GM21717 (cell line): ENCODE measurements at regions not wholly inside any gene's neighbourhood (a gene's known extent, or its start where the extent isn't known, plus 50 kb on each side); places are given as distances from the start of the nearest gene placed in this dataset.
A peak's percentile ranks its signal among the peaks of the same experiment; 100 is the strongest.
"Not testable (repeated sequence)": the region's sequence is repeated elsewhere in the genome, so short reads cannot be mapped to it uniquely, and the experiment has no call there.

Experiments used
- ATAC-seq: cut with Tn5 transposase; IDR thresholded peaks from one replicate; pipeline ENCODE4 v1.9.1; 2021; ENCODE audit warnings: mild to moderate bottlenecking, moderate library complexity; ENCODE audit not compliant: unreplicated experiment

DNA sequence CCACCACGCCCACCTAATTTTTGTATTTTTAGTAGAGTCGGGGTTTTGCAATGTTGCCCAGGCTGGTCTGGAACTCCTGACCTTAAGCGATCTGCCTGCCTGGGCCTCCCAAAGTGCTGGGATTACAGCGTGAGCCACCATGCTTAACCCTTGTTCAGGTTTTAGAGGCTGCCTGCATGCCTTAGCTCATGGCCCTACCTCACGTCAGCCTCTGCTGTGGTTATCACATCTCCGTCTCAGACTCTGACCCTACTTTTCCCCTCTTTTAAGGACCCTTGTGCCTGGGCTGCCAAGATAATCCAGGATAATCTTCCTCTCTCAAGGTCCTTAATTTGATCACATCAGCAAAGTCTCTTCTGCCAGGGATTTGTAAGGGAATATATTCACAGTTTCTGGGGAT is 98.2 kb upstream of the PMAIP1 start:
- no peak for ATAC-seq

DNA sequence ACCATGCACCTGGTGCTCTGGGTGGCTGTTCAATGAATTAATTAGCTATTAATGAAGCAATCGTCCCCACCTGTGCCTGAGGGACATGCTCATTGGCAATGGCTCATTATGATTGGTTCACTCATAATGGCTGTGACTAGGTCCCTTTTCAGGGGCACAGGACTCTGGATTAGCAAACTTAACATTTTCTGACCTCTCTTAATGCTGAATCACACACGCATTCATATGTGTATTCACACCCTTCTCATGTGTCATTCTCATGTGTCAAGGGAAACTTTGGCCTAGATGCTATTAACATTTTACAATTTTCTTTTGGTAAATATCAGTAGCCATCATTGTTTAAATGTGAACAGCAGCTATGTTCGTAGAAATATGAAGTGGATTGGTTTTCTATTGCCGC is 98.9 kb upstream of the PMAIP1 start:
- ATAC-seq, result no peak

DNA sequence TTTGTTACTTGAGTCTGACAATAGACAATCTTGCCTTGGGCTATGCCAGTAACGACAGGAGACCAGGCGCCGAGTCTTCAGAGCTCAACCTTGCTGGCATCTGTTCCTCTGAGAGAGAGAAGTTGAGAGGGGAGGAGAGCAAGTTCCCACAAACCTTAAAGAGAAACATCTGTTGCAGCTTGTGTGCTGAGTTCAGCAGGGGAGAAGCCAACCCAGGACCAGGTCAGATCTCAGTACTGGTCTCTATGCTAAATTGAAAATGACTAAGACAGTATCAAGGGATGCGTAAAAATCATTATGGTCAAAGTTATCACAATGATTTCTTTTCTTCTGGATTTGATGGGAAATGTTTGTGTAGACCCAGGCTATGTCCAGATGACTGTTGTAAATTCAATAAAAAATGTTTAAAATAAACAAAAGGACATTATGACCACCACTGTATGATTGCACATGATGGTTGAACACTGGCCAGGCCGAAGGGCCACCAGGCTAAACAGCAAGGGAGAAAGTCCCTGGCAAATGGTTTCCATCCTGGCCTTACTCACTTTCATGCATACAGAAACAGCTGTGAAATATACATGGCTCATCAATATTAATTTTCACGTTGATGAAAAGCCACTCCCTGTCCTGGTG is 100.3 kb upstream of the PMAIP1 start:
- ATAC-seq, result no peak

DNA sequence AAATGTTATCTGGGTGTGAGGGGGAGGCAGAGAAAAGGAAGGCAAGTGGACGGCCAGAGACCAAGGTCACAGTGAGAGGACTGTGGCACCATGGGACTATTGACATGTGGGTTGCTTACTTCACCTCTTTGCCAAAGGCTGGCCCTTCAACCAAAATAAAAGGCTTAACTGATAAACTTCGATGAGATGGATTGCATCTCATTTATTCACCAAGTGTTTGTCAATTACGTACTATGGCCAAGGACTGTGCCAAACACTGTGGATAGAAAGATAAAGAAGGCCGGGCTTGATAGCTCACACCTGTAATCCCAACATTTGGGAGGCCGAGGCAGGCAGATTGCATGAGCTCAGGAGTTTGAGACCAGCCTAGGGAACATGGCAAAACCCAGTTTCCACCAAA is 98.7 kb upstream of the CCBE1 start:
- ATAC-seq, result no peak

DNA sequence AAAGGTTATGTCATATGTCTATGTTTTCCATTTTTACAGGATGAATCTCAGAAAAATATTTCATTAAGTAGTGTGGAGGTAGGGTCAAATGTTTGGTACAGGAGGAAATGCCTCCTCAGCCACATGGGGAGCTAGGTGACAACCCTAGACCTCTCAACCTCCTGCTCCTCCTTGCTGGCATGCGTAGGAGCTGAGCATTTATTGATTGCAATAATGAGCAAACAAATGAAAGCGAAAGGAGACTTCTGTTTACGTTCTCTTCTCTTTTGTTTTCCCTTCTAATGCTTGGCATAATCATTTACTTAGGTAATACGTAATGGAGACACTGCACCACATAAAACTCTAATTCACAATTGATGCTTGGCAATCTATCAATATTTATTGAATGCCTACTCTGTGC is 95.1 kb upstream of the CCBE1 start:
- no peak for ATAC-seq

DNA sequence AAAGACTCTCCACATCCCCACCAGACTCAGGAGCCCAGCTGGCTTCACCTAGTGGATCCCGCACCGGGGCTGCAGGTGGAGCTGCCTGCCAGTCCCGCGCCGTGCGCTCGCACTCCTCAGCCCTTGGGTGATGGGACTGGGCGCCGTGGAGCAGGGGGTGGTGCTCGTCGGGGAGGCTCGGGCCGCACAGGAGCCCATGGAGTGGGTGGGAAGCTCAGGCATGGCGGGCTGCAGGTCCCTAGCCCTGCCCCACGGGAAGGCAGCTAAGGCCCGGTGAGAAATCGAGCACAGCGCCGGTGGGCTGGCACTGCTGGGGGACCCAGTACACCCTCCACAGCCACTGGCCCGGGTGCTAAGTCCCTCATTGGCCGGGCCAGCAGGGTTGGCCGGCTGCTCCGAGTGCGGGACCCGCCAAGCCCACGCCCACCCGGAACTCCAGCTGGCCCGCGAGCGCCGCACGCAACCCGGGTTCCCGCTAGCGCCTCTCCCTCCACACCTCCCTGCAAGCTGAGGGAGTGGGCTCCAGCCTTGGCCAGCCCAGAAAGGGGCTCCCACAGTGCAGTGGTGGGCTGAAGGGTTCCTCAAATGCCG is 93.2 kb upstream of the CCBE1 start:
- ATAC-seq, result not testable (repeated sequence)

DNA sequence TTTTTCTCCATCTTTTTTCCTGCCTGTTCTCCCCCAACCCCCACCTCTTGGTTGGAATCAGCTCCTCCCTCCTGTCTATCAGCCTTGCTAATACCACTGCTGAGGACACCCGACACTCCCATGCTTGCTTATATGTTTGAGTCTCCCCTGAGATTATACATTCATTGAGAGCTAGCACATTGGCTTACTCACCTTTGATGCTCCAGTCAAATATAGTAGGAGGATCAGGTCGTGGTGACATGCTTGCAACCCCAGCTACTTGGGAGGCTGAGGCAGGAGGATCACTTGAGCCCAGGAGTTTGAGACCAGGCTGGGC is 91.5 kb upstream of the CCBE1 start:
- no peak for ATAC-seq

DNA sequence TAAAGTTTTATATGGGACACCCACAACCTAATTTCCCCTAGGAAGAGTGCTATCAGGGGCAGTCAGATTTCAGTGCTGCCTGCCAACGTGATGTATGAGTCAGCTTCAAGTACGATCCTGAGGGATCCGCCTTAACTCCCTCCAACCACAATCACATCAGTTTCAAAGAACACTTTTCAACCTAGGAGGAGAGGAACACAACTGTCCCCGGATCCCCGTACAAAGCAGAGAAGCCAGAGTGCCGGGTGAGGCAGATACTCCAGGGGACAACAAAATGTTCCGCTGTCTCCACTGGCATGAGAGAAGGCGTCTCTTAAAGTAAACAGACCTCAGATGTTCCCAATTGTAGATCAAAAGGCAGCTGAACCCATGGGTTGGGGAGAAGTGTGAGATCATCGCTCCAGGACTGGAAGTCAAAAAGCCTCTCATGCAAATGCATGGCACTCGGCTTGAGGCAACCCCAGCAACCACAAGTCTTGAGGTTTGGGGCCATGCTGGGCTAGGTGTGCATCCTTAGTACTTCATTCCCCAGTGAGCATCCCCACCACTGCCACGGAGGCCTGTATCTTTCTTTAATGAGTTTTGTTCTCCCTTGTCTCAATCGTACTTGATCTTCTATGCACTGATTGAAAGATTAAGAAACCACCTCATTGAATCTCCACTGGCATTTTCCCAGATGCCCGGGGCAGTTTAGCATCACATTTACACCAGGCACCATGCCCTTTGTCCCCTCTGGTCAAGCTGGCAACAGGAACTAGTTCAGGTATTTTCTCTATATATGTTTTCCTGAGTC is 91.0 kb upstream of the CCBE1 start:
- no peak for ATAC-seq

DNA sequence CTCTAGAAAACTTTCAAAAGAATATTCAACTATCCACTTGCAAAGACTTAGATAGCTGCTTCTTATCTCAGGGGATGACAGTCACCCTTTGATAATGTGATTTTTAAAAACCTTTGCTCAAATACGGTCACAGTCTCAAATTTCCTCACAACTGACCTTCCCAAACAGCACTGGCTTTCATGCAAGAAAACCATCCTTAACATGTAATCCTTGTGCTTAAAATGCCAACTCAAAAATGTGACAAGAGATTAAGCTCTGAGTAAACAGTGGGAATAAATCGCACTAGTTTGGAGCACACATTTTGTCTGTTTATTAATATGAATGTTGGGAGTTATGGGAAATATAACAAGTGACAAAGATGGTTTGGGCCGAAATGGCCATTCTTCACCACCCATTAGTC is 87.5 kb upstream of the CCBE1 start:
- no peak for ATAC-seq

DNA sequence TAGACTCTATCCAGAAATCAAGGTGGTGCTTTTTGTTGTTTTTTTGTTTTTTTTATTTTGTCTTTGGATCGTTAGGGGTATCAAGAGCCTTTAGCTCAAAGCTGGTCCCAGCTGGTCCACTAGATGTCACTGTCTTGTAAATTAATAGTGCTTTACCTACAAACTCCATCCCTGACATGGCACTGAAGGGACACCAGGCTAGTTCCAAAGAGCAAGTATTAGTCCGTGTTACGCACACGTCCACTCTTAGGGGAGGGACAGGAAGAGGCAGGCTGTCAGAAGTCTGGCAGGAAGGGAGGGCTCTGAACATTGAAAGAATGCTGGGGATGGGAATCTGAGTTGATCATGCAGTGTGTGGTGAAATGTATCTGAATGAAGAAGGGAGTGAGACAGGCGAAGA is 85.9 kb upstream of the CCBE1 start:
- peak; percentile 91 for ATAC-seq

DNA sequence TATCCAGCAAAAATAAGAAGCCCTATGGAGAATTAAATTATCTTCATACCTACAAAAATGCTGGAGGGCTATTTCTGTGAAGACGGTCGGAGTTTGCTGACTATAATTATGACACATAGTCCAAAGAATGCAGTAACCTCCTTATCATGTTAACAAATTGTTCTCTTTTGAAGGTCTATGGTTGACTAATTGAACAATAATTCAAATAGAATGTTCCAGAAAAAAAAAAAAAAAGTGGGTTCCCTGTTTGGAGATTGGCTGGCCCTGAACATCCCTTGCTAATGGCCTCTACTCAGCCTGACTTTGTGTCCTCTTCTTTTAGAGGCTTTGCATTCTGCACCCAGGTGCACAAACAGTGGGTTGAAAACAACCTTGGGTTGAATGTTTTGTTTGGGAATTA is 82.8 kb upstream of the CCBE1 start:
- no peak for ATAC-seq

DNA sequence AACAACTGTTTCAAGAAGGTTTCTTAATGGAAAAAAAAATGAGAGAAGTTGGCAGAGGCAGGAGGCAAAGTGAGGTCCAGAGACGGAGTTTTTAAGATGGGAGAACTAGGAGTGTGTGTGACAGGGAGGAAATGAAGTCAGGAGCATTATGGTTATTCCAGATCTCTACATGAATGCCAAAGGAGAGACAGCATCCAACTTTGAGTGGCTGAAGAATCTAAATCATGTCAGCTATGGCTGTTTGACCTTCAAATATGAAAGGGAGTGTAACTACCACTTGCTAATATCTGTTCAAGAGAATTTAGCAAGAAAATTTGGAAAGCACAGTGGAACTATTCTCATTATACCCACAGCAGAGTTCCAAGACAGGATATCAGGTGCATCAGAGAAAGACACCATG is 81.2 kb upstream of the CCBE1 start:
- ATAC-seq, result no peak

DNA sequence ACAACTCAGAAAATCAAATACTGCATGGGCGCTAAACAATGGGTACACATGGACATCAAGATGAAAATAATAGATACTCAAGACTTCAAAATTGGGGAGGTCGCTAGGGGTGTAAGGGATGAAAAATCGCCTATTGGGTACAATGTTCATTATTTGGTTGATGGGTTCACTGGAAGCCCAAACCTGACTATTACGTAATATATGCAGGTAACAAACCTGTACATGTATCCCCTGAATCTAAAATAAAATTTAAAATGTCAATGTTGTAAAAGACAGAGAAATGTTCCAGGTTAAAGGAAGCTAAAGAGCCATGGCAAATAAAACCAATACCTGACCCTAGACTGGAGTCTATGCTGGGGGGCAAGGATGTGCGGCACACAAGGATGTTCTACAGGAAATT is 80.4 kb upstream of the CCBE1 start:
- ATAC-seq, result no peak

DNA sequence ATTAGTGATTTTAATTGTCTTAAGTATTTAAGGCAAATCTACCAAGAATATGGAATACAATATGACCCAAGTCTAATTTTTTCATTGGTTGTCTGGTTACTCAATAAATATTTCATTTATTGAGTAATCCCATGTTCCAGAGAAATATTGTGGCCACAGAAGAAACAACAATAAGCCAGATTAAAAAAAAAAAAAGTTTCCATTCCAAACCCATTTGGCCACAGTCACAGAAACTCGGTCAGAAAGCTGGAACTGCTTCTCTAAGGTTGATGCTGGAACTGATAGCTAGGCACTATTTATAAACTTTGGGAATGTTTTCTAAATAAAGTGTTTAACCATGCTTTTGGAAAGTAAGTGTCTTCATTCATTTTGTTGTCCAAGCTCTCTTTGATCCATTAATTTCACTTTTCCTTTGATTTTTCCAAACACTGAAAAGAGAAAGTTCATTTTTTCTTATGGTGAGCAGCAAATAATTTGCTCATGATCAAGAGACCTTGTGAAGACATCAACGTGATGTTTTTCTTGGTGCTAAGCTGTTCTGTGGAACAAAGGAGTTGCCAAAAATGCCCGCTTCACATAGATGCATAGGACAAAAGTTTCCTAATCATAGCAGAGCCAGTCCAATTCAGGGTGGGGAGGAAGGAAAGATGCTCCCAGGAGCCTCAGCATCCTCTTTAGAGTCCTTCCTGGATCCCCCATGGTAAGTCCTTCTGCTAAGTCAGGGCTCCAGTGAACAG is 72.1 kb upstream of the CCBE1 start:
- ATAC-seq, result no peak

DNA sequence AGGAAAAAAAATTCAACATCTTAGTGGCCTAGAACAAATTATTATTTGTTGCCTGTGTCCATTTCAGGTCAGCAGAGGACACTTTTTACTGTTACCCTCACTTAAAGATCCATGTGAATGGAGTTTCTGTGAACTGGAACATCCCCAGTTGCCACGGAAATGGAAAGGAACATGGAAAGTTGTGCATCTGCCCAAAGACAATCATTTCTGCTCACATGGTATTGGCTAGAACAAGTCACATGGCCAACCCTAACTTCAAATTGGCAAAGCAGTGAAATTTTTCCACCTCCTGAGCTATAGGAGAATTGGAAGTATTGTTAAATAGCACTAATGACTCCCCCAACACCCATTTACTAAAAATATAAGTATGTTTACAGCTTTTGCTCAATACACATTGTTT is 71.2 kb upstream of the CCBE1 start:
- no peak for ATAC-seq

DNA sequence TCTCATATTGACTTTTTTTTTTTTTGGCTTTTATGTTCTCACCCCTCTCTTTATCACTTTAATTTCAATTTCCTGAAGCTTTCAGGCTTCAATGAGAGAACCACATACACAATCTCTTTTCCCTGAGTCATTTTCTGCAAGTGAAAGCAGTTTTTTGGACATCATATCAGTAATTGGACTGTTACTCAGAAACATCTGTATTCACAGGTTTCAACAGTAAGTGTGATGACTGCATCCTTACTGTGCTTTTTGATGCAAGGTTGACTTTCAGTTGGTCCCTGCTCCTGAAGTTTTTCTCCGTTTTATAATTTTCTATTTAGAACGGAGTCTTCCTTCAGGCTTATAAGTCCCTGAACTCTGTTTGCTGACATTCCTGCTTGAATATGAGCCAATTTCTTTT is 70.5 kb upstream of the CCBE1 start:
- no peak for ATAC-seq

DNA sequence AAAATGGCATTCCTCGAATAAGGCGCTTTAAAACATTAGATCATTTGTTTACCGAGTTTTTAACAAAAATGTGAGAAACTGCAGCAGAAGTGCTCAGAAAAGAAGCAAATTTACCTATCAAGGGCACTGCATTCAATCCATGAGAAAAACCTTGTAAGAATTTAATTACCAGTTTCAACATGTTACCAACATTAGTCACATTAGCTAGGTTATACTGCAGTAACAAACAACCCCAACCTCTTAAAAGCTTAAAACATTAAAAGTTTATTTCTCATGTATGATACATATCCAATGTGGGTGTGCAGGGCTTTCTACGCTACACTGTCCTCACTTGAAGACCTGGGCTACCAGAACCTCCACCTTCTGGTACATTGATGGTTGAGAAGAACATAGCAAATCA is 68.1 kb upstream of the CCBE1 start:
- no peak for ATAC-seq

DNA sequence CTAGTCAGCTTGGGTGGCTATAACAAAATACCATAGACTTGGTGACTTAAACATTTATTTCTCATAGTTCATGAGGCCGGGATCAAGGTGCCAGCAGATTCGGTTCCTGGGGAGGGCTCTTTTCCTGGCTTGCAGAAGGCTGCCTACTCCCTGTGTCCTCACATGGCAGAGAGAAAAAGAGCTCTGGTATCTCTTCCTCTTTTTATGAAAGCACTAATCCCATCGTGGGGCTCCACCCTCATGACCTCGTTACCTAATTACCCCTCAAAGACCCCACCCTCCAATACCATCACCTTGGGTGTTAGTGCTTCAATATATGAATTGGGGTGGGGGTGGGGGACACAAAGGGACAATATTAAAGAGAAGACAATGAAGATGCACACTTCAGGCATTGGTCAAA is 67.1 kb upstream of the CCBE1 start:
- no peak for ATAC-seq

DNA sequence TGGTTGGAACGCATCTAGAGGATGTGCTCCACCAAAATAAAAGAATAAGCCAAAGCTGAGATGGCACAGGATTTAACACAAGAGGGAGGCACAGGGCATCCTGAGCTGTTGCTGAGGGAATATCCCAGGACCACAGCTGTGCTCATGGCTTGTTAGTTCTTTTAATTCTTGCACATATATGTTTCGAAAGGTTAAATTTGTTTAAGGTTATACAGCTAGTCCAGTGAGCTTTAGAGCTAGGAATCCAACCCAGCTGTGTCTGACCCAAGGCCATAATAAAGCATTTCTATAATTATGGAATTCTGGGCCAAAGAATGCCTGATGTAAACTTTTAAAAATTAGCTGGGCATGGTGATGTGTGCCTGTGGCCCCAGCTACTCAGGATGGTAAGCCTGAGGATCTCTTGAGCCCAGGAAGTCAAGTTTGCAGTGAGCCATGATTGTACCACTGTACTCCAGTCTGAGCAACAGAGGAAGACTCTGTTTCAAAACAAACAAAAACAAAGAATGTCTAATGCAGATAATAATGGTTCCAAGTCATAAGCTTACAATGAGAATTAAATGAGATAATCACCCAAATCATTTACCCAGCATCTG is 66.4 kb upstream of the CCBE1 start:
- no peak for ATAC-seq

DNA sequence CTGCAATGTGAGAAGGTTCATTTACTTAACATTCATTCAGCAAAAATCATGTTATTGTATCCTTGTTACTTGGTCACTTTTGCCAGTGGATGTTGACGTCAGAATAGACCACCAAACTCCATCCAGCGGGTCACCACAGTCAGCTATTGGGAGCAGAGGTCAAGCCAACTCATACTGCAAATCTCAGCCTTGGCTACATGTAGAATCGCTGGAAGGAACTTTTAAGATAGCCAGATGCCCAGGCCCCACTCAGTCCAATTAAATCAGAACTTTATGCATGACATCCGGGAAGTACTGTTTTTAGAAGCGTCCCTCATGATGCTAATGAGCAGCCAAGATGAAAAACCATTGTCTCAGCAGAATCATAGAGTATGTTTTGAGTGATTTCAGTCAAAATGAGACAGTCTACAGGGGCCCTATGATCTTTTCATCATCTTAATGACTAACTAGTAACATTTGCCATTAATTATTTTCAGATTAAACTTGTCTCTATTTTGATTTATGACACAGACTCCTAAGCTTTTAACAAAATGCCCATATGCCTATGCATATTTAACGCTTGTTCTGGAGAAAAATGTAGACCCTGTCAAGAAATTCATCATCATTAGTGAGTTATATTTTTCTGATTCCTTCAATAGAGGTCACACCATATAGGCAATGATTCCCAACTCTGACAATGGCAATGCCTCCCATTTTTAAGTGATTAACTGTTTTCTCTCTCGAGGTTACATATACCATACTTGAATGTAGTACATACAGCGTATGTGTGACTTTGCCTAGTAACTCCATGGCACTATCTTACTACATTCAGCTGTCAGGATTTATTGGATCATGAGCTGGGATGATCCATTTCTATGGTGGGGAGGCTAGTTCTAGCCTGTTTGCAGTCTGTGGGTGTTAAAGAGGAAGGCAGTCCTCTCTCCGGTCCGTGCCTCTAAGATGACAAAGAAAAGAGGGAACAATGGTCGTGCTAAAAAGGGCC is 63.7 kb upstream of the CCBE1 start:
- ATAC-seq, result no peak
